ENCODE measurements at regions not wholly inside any gene's neighbourhood (a gene's known extent, or its start where the extent isn't known, plus 50 kb on each side); places are given as distances from the start of the nearest gene placed in this dataset.

GRCh38 chr22:34738661-34739400, 327.1 kb upstream of the ISX start:
- H3K4me3 ChIP-seq (ENCODE audit: low read depth, low read length), result no peak overlapping the region
- DNase-seq (ENCODE audit: low read depth), result no peak
- TF ChIP-seq POLR2A (IDR thresholded peaks at IDR 0.05; ENCODE audit: extremely low read depth, insufficient read length), result no peak
- TF ChIP-seq MYC (IDR thresholded peaks at IDR 0.05; ENCODE audit: low read depth, low read length), result no peak
- TF ChIP-seq MAX (IDR thresholded peaks at IDR 0.05; ENCODE audit: low read depth, low read length), result no peak
- TF ChIP-seq CTCF (IDR thresholded peaks at IDR 0.05; ENCODE audit: low read depth, low read length), result no peak

GRCh38 chr22:34743110-34743751, 322.7 kb upstream of the ISX start:
- no peak for DNase-seq (ENCODE audit: low read depth)
- H3K4me3 ChIP-seq (ENCODE audit: low read depth, low read length), result no peak overlapping the region
- TF ChIP-seq POLR2A (IDR thresholded peaks at IDR 0.05; ENCODE audit: extremely low read depth, insufficient read length), result no peak
- TF ChIP-seq MYC (IDR thresholded peaks at IDR 0.05; ENCODE audit: low read depth, low read length), result no peak
- TF ChIP-seq MAX (IDR thresholded peaks at IDR 0.05; ENCODE audit: low read depth, low read length), result no peak
- no peak for TF ChIP-seq CTCF (IDR thresholded peaks at IDR 0.05; ENCODE audit: low read depth, low read length)

- DNase-seq (ENCODE audit: low read depth), result no peak
- no peak overlapping the region for H3K4me3 ChIP-seq (ENCODE audit: low read depth, low read length)
- TF ChIP-seq MYC (IDR thresholded peaks at IDR 0.05; ENCODE audit: low read depth, low read length) (no peak), POLR2A (IDR thresholded peaks at IDR 0.05; ENCODE audit: extremely low read depth, insufficient read length) (no peak), MAX (IDR thresholded peaks at IDR 0.05; ENCODE audit: low read depth, low read length) (no peak), CTCF (IDR thresholded peaks at IDR 0.05; ENCODE audit: low read depth, low read length) (no peak)
Observed at GRCh38 chr22:34760276-34761008, 305.5 kb upstream of the ISX start.

GRCh38 chr22:34761111-34761510, 304.8 kb upstream of the ISX start:
- TF ChIP-seq CTCF (IDR thresholded peaks at IDR 0.05; ENCODE audit: low read depth, low read length) (no peak), POLR2A (IDR thresholded peaks at IDR 0.05; ENCODE audit: extremely low read depth, insufficient read length) (no peak), MYC (IDR thresholded peaks at IDR 0.05; ENCODE audit: low read depth, low read length) (no peak), MAX (IDR thresholded peaks at IDR 0.05; ENCODE audit: low read depth, low read length) (no peak)
- H3K4me3 ChIP-seq (ENCODE audit: low read depth, low read length), result no peak overlapping the region
- DNase-seq (ENCODE audit: low read depth), result no peak

GRCh38 chr22:34763496-34763895, 302.5 kb upstream of the ISX start:
- TF ChIP-seq MAX (IDR thresholded peaks at IDR 0.05; ENCODE audit: low read depth, low read length), result no peak
- TF ChIP-seq MYC (IDR thresholded peaks at IDR 0.05; ENCODE audit: low read depth, low read length), result no peak
- TF ChIP-seq POLR2A (IDR thresholded peaks at IDR 0.05; ENCODE audit: extremely low read depth, insufficient read length), result no peak

More at GRCh38 chr22:34763496-34763895, 302.5 kb upstream of the ISX start:
- no peak for DNase-seq (ENCODE audit: low read depth)
- no peak overlapping the region for H3K4me3 ChIP-seq (ENCODE audit: low read depth, low read length)
